GM03348 (cell line): ENCODE measurements at regions not wholly inside any gene's neighbourhood (a gene's known extent, or its start where the extent isn't known, plus 50 kb on each side); places are given as distances from the start of the nearest gene placed in this dataset.
"Not testable (repeated sequence)": the region's sequence is repeated elsewhere in the genome, so short reads cannot be mapped to it uniquely, and the experiment has no call there.

Experiments used
- DNase-seq: peaks from one replicate; pipeline ENCODE4 v3.0.0; 2012; ENCODE audit warnings: low spot score

DNA sequence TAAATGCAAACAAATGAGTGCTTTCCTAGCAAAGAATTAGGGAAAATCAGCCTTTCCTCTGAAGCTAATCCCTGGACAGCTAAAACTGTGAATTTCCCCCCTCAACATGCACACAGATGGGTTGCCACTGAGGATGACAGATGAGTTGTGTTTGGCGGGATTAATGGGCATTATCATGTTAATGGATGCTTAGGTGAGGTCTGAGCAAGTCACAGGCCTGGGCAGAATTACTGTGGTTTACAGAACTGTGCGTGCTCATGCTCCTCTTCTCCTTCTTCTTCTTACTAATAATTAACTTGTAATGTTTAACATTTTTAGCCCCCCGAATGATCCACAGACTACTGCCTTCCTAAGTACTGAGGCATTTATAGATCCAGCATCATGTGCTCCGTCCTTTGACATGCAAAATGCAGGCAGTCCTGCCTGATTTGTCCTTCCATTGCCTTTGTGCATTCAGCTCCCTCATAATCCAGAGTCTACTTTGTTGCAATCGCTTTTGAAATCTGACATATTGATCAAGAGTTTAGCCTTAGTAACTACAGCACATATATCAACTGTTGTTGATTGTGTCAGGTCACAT, 753.4 kb upstream of the MMS22L start:
- no peak for DNase-seq

DNA sequence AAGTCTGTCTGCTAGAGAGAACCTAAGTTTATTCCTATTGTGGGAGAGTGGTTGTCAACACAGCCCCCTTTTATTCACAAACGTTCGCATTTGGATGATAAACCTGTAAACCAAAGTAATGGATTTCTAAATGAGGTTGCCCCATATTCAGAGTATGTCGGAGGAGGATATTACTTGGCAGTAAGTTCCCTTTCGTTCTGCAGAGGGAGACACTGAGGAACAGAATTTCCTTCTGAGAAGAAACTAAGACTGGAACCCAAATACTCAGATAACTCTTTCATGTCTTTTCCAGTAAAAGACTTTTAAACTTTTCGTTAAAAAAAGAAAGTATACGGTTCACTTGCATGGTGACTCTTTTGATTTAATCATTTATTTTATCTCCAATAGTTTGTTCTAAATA, 754.6 kb upstream of the MMS22L start:
- DNase-seq = no peak

DNA sequence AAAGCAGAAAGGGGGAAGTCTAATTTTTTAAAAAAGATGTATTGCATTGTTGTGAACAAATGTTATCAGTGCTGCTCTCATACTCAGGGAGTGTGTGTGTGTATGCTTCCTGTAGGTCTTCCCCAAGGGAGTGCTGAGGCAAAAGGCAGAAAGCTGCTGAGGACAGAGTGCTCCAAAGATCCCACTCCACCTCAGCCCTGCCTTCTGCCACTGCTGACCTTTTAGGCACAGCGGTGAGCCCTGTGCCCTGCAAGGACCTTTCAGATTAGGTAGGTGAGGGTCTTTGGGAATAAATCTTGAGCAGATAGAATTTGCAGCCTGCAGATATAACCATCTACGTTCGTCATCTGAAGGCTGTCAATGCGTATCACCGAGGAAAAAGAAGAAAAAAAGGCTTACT, 756.4 kb upstream of the MMS22L start:
- DNase-seq = no peak

DNA sequence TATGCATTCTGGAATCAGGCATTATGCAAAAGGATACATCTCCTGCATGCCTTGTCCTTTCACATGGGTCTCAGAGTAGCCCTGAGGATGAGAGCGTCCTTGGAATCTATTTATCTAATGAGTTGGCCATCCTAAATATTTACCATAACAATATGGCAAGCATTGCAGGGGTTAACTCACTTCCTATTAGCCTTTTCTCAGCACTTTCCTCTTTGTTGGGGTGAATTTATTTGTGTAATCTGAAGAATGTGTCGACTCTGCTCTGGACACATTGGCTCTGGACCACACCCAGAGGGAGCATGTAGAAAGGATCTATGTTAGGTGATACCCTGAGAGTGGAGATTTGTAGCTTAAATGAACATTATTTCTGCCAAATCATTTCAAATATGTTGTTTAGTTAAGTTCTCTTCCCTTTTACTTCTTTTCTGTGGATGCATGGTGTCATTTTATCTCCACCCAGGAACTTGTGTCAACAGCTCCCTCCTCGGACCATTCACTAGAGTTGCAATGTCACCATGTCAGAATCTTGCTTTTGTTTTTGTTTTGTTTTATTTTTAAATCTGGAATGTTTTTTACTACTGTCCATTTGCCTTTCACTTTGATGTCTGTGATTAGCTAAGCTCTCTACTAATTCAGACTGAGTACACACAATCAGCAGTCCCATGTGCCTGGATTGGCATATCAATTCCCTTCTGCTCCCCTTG, 757.0 kb upstream of the MMS22L start:
- peak; percentile 32 for DNase-seq

DNA sequence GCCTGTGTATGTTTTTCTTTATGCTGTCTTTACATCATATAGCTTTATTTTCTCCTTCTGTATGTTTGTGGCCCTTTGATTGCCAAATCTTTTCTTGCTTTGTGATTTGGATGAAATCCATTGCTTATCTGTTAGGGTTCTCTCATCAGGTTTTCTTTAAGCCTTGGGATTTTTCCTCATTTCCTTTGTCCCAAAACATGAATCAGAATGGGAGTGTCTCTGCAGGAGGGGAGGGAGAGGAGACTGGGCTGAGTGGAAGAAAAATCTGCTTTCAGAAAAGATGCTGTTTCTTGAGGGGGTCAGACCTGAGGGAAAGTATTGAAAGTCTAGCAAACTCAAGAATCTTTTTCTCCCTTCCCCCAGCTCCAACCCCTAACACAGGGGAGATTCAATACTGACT, 758.0 kb upstream of the MMS22L start:
- no peak for DNase-seq

DNA sequence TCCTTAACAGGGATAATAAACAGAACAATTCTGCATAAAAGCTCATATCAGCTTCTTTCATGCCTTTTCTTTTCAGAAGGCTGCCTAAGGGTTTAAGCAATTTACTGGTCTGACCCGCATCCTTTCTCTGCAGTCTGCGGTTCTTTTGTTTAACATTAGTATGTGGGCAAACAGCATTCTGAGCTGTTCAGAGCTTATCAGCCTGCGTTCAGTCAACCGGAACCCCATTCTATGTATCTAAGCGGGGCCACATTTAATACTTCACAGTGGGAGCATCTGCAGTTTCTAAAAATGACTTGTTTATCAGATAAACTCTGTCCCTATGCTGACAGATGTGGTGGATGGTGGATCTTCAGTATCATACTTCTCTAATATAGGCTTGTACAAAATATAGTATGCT, 758.9 kb upstream of the MMS22L start:
- no peak for DNase-seq

DNA sequence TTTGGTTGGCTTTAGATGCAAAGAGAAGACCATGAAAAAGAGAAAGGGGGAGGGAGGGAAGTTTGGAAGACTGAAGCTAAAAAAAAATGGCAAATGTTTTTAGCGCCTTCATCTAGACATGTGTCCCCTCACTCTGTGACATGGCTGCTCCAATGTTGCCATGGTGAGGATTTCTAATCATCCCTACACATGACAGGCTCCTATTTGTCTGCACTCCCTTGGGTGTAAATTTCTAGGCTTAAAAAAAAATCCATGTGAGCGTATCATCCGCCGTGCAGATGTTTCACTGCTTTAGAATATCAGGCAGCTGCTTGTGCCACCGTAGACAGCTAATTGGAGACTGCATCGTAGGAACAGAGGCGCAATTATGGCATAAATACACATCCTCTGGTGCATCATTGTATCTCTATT, 761.1 kb upstream of the MMS22L start:
- DNase-seq = no peak

DNA sequence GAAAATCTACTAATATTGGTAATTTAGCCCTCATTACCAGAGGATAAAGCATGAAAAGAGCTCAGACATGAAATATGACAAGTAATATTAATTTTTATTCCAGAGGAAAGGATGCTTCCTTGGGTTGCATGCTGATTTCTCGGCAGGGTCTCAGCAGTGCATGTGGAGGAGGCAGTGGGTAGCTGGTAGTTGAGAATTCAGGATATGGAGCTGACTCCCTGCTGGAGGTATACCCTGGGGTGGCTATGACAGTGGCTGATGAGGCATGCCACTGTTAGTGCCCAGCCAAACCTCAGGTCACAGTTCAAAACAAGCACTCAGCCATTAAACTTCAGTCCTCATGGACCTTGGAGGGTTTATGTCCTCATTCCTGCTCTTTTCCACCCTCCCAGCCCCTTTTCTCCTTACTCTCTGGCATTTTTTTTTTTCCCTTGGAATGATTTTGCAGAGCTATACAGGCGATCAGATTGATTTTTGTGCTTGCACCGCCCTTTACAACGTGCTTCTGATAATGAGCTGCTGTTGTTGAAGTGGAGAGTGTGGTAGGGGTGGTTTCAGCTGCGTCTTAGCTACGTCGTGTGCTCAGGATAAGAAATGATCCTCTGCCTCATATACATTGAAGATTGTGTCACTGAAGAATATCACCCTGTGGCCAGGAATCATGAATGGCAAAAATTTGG, 761.9 kb upstream of the MMS22L start:
- DNase-seq = no peak

DNA sequence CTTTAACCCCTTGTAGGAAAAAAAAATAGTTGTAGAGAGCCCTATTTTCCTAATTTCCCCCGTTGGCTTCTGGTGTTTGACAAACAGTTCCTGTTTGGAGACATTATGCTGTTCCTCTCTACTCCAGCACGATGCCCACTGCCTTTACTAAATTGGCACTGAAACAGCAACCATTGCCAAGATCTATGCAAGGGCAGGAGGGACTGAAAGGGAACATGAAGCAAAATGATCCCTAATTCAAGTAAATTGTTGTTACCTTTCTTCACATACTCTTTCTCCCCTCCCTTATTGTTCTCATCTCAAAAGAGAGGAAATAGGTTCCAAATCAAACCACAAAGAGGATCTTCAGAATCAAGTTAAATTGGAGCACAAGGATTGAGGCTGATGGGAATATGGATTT, 764.1 kb upstream of the MMS22L start:
- DNase-seq = no peak

DNA sequence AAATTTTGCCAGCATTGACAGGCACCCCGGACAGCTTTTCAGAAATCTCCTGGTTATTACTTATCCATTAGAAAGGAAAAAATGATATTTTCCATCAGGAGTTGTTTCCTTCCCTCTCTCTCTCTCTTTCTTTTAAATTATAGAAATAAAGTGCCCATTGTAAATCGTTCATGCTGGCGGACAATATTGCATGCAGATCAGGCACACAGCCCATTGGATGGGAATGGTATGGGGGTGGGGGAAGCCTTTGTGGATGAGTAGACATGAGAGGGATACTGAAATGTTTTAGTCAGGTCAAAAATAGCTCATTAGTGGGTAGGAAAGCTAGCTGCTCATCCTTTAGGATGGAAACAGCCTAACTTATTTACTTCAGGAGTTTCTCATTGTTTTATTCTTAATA, 764.9 kb upstream of the MMS22L start:
- no peak for DNase-seq

DNA sequence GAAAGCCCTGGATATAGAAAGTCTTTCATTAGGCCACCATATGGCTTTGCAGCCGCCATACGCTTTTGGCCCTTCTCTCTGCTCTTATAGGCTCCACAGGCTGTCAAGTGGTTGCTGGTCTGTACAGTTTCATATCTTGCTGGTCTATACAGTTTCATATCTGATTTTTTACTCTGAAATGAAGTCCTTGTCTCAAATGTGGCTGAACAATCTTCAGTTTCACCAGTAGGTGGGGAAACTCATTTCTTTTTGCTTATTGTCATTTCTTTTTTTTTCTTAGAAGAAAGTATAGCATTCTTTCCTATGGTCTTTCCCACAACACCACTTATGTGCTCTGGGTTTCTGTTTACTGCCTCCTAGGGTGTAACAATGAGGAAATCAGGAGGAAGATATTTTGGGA, 771.4 kb upstream of the MMS22L start:
- peak; percentile 11 for DNase-seq

DNA sequence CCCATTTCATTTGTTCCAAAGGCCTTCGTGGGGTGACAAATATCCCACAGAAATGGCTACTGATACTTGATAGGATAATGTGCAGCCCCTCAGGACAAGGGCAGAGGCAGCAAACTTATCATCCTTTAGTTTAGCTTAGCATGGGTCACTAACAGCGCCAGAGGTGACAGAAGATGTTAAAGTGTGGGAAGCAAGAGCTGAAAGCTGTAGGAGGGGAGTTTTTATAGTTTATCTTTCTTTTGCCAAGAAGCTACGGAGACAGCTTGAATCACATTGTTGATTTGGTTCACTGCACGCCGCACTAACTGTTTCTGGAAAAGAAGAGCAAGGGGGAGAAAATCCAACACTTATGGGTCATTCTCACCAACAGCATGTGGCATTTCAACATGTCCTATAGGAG, 773.9 kb upstream of the MMS22L start:
- no peak for DNase-seq

DNA sequence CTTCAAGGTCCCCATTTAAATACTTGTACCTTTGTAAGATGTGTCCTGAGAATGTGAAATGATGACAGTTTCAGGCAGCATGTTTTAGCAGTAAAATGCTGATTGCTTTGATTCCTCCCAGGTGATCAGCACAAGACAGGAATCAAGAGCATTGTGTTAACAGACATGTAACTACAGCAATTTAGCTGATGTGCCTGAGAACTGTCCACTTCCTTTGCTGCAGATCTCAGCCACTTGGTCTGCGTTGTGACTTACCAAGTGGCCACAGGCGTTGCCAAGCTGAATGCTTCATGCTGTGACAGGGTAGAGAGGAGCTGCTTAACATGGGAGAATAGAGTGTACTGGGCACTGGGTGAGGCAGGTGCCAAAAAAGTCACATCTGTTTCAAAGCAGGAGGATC, 767.0 kb upstream of the POU3F2 start:
- no peak for DNase-seq

DNA sequence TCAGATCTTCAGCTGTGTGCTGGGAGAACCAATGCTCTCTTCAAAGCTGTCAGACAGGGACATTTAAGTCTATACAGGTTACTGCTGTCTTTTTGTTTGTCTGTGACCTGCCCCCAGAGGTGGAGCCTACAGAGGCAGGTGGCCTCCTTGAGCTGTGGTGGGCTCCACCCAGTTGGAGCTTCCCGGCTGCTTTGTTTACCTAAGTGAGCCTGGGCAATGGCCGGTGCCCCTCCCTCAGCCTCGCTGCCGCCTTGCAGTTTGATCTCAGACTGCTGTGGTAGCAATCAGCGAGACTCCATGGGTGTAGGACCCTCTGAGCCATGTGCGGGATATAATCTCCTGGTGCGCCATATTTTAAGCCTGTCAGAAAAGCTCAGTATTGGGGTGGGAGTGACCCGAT, 745.8 kb upstream of the POU3F2 start:
- not testable (repeated sequence) for DNase-seq

DNA sequence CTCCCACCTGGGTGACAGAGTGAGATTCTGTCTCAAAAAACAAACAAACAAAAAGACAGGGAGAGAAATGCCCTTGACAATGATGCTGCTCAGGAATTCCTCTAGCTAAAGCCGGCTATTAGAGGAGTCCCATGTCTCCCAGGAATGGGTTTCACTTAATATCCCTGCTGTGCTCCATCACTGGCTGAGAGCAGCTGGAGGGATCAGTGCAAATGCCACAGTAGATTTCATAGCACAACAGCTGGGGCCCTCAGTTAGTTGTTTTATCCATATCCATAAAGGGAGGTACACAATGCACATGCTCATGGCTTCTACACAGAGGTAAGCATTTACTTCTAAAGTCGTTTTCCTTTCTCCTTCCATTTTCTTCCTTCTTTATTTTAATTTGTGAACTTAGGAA, 742.0 kb upstream of the POU3F2 start:
- DNase-seq = no peak

DNA sequence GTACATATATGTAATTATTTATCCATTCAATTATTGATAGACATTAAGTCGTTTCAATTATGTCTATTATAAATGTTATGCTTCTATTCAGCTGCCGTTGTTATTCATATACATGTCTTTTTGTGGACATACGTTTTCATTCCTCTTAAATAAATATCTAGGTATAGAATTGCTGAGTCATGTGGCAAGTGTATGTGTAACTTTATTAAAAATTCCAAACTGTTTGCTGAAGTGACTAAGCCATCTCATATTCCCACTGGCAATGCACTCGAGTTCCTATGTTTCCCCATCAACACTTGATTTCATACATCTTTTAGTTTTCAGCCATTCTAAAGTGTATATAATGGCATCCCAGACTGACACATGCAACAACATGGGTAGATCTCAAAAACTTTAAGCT, 739.7 kb upstream of the POU3F2 start:
- DNase-seq = no peak

DNA sequence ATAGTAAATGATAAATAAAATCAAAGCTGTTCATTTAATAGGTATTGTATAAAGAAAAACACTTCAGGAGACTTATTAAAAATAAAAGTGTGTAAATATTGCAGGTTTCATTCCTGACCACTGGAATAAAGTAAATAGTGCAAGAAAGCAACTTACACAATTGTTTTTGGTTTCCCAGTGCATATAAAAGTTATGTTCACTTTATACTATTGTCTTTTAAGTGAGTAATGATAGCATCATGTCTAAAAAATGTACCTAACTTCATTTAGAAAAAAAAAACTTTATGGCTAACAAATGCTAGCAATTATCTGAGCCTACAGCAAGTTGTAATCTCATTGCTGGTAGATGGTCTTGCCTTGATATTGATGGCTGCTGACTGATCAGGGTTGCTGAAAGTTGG, 726.6 kb upstream of the POU3F2 start:
- no peak for DNase-seq

DNA sequence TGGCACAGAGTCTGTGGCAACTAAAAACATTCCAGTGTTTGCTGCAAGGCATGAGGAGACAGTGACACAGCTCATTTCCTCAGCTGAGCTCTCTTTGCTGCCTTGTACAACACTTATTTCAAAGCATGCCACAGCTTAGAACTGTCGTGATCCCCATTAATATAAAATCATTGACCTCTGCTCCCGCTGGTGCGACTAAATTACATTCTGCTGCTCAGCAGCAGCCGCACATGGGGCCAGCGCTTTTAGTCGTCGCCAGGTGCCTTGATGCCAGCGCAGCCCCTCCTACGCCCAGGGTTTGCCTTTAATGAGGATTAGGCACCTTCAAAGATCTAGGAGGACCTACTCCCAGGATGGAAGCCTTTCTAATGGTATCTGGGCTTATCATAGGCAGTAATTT, 717.9 kb upstream of the POU3F2 start:
- no peak for DNase-seq

DNA sequence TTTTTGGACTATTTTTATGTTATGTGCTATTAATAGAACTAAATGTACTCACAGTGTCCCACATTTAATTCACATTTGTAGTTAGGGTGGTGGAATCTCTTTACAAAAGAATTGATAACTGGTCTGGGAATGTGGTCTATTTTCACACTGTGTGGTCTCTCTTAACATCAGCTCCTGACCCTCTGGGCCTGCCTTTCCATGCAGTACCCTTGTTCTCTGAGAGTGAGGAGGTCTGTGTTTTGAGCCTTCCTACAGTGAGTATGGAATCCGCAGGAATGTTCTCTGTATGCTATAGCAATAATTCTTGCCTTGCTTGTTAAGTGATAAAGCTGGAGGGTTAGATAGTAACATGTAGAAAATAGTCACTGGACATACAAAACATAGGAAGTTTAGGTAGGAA, 717.3 kb upstream of the POU3F2 start:
- DNase-seq = no peak

DNA sequence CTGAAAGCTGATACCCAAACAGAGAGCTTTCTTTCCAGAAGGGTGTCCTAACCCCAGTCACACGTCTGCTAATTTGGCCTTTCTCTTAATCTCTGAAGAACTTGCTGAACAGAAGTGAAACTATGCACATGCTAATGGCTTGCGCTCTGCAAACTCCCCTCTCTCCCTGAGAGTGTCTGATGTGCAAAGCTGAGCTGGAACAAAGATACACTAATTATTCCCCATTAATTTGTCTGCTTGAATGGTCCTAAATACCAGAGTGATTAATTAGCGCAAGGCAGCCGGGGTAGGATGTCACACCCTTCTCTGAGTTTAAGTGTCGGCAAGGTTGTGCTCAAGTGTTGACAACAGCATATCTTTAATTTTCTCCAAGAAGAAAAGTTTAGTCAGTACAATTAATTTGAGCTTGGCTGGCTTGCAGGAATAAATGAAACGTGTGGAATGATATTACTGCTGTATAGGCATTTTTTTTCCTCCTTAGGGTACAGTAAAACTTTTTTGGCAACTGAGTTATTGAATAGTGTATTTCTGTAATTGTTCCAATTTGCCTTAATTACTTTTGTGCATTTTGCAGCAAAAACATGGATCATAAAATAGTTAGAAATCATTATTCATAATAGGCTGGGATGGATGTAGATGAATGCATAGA, 715.9 kb upstream of the POU3F2 start:
- no peak for DNase-seq

DNA sequence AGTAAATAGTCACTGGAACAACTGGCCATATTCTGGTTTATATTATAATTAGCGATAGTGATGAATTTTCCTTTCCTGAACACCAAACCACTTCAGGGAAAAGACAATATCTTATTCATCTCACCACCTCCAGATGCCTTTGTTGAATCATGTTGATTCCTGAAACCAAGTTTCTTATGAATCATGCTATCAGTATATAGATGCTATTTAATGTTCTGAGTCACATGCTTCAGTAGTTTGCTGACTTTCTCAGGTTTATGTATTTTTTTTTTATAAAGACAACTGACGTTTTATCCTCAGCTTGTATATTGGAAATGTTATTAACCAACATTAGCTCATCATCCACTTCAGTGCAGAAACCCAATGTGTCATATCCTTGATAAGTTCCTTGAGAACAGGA, 710.2 kb upstream of the POU3F2 start:
- no peak for DNase-seq

DNA sequence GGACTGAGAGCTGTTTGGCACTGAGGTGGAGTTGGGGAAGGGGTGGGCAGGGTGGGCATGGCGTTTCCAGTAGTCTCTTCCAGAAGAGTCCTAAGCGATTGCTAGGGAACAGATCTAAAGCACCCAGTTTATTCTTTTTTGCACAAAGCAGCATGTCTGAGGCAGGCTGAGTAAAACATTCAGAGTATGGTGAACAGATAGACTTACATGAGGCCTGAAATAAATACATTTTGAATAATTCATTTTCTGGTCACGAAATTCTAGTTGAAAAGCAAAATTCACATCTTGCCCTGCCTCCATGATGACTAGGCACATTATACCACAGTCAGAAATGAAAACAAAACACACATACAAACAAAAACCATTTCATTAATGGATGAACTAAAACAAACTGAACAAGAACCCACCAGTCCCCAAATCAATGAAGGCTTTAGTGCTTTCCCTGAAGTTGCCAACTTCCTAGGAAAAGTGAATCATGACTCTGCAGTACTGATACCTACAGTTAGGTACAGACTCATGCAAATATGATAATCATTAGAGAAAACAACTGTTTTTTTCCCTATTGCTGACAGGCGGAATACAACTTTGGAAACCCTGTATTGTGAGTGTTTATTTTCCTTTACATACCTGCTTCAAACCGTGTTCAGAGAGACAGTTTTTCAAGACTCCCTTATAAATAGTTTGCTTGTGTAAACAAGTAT, 702.9 kb upstream of the POU3F2 start:
- no peak for DNase-seq

DNA sequence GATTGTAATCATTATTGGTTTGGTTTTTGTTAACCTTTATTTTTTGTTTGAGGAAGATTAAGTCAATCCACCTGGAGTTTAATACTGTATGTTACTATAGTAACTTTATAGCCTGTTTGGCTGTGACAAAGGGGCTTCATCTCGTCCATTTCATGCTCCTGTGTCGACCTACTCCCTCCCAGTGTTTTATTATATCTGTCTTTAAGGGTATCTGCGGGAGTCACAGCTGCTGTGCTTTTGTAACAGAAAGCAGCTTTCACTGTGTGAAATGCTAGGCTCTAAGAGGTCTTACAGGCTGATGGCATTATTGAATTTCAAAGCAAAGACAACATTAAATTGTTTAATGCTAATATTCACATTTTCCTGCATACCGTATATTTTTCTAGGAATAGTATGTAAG, 698.0 kb upstream of the POU3F2 start:
- DNase-seq = no peak
